ENCODE measurements at regions not wholly inside any gene's neighbourhood (a gene's known extent, or its start where the extent isn't known, plus 50 kb on each side); places are given as distances from the start of the nearest gene placed in this dataset.

- BruUV-seq (replicated peaks), result no TSS peak
- Histone ChIP-seq H3K79me2 (ENCODE audit: insufficient read depth, low read length) (no peaks in the 10 kb centered on the region), H3K9me2 (ENCODE audit: insufficient read depth) (no peaks in the 10 kb centered on the region), H2AFZ (ENCODE audit: low read depth, low read length, poor library complexity, severe bottlenecking) (no peak overlapping the region), H3K9ac (ENCODE audit: low read length) (no peak overlapping the region), H3K4me1 (ENCODE audit: control insufficient read depth in 1 of 2, insufficient read depth in 2 of 2, low read length in 2 of 2) (no peaks in the 10 kb centered on the region), H4K20me1 (ENCODE audit: insufficient read depth) (no peaks in the 10 kb centered on the region), H3K27ac (ENCODE audit: low read depth, low read length) (no peak overlapping the region), H3K36me3 (ENCODE audit: control insufficient read depth in 1 of 2, insufficient read depth in 2 of 2, low read length in 2 of 2) (no peaks in the 10 kb centered on the region), H3K4me2 (ENCODE audit: low read length) (no peak overlapping the region), H3K27me3 (ENCODE audit: insufficient read depth, low read length) (no peaks in the 10 kb centered on the region), H3K9me3 (ENCODE audit: control insufficient read depth in 1 of 2, insufficient read depth in 1 of 2, low read depth in 1 of 2, low read length in 2 of 2) (no peaks in the 10 kb centered on the region), H3K4me3 (replicated peaks in 1 of 2; ENCODE audit: low read depth in 1 of 2, low read length in 2 of 2) (no peak overlapping the region)
- POLR2A ChIA-PET, result no interaction called here
- ATAC-seq, result no peak
- intact Hi-C loops (cut with micrococcal nuclease), result no loop called here
- RAD21 ChIA-PET (ENCODE audit: low non-redundant PET in 1 of 2, low total read pairs in 2 of 2, uncharacterized antibody in 2 of 2, unreplicated experiment in 2 of 2), result no interaction called here
- DNase-seq (ENCODE audit: low read depth, low spot score), result no peak
- CTCF ChIA-PET, result no interaction called here
- no peak for TF ChIP-seq CEBPB (IDR thresholded peaks at IDR 0.05; ENCODE audit: low read depth)
- TF ChIP-seq SIN3A (IDR thresholded peaks at IDR 0.05; ENCODE audit: low read depth), result no peak
- TF ChIP-seq ZFX (IDR thresholded peaks at IDR 0.05), result no peak
- no peak for TF ChIP-seq POLR2AphosphoS5 (IDR thresholded peaks at IDR 0.05; ENCODE audit: low read depth, low read length)
- TF ChIP-seq RAD21 (IDR thresholded peaks at IDR 0.05; ENCODE audit: low read depth), result no peak
- no peak for TF ChIP-seq EGR1 (IDR thresholded peaks at IDR 0.05; ENCODE audit: low read depth)
- no peak for TF ChIP-seq SP1 (IDR thresholded peaks at IDR 0.05; ENCODE audit: low read depth)
- no peak for TF ChIP-seq EZH2 (IDR thresholded peaks at IDR 0.05)
- TF ChIP-seq POLR2A (IDR thresholded peaks at IDR 0.05; ENCODE audit: borderline replicate concordance, extremely low read depth, insufficient read depth, insufficient read length), result no peak
- no peak for TF ChIP-seq YY1 (IDR thresholded peaks at IDR 0.05; ENCODE audit: extremely low read depth, insufficient replicate concordance, low read depth, low read length)
These were observed 424.2 kb upstream of the SLC35B3 start for GRCh38 chr6:8859501-8859900.

GRCh38 chr6:8858854-8859331 lies 423.5 kb upstream of the SLC35B3 start:
- ChIA-PET CTCF (no interaction called here), POLR2A (no interaction called here), RAD21 (ENCODE audit: low non-redundant PET in 1 of 2, low total read pairs in 2 of 2, uncharacterized antibody in 2 of 2, unreplicated experiment in 2 of 2) (no interaction called here)
- intact Hi-C loops (cut with micrococcal nuclease), result no loop called here
- no peaks in the 10 kb centered on the region for H3K79me2 ChIP-seq (ENCODE audit: insufficient read depth, low read length)
- H3K36me3 ChIP-seq (ENCODE audit: control insufficient read depth in 1 of 2, insufficient read depth in 2 of 2, low read length in 2 of 2), result no peaks in the 10 kb centered on the region
- H3K27ac ChIP-seq (ENCODE audit: low read depth, low read length), result no peak overlapping the region
- no peak for TF ChIP-seq ATF3 (IDR thresholded peaks at IDR 0.05)
- TF ChIP-seq POLR2A (IDR thresholded peaks at IDR 0.05; ENCODE audit: borderline replicate concordance, extremely low read depth, insufficient read depth, insufficient read length), result no peak
- no peaks in the 10 kb centered on the region for H3K27me3 ChIP-seq (ENCODE audit: insufficient read depth, low read length)
- H3K9me2 ChIP-seq (ENCODE audit: insufficient read depth), result no peaks in the 10 kb centered on the region
- H3K4me3 ChIP-seq (replicated peaks in 1 of 2; ENCODE audit: low read depth in 1 of 2, low read length in 2 of 2), result no peak overlapping the region
- H3K4me2 ChIP-seq (ENCODE audit: low read length), result no peak overlapping the region
- no peak overlapping the region for H3K9ac ChIP-seq (ENCODE audit: low read length)
- no peaks in the 10 kb centered on the region for H3K4me1 ChIP-seq (ENCODE audit: control insufficient read depth in 1 of 2, insufficient read depth in 2 of 2, low read length in 2 of 2)
- BruUV-seq (replicated peaks), result no TSS peak
- DNase-seq (ENCODE audit: low read depth, low spot score) (no peak), ATAC-seq (no peak)
- H3K9me3 ChIP-seq (ENCODE audit: control insufficient read depth in 1 of 2, insufficient read depth in 1 of 2, low read depth in 1 of 2, low read length in 2 of 2), result no peaks in the 10 kb centered on the region
- no peaks in the 10 kb centered on the region for H4K20me1 ChIP-seq (ENCODE audit: insufficient read depth)
- no peak overlapping the region for H2AFZ ChIP-seq (ENCODE audit: low read depth, low read length, poor library complexity, severe bottlenecking)
